ENCODE measurements at regions not wholly inside any gene's neighbourhood (a gene's known extent, or its start where the extent isn't known, plus 50 kb on each side); places are given as distances from the start of the nearest gene placed in this dataset.

DNA sequence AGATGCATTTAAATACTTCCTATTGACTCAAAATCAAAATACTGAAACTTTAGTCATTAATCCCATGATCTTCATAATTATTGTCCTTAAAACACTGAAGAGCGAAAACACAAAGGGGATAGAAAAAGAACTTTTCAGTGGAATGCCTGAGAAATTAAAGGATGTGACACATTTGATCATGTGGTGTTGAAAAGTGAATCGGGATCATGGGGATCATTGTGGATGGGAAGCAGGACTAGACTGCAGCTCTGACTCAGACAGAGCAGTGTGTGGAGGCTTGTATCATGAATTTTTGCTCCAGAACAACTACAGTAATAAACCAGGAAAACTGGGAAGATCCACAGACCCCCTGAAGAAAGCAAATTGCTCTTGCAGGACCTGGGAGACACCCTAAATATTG is 161.1 kb upstream of the CXADR start:
- TF ChIP-seq POLR2A (IDR thresholded peaks at IDR 0.05) (no peak), POLR2AphosphoS5 (IDR thresholded peaks at IDR 0.05) (no peak)
- TF ChIP-seq, protein P1, sequence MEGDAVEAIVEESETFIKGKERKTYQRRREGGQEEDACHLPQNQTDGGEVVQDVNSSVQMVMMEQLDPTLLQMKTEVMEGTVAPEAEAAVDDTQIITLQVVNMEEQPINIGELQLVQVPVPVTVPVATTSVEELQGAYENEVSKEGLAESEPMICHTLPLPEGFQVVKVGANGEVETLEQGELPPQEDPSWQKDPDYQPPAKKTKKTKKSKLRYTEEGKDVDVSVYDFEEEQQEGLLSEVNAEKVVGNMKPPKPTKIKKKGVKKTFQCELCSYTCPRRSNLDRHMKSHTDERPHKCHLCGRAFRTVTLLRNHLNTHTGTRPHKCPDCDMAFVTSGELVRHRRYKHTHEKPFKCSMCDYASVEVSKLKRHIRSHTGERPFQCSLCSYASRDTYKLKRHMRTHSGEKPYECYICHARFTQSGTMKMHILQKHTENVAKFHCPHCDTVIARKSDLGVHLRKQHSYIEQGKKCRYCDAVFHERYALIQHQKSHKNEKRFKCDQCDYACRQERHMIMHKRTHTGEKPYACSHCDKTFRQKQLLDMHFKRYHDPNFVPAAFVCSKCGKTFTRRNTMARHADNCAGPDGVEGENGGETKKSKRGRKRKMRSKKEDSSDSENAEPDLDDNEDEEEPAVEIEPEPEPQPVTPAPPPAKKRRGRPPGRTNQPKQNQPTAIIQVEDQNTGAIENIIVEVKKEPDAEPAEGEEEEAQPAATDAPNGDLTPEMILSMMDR (IDR thresholded peaks at IDR 0.05 in 8 of 11, conservative IDR thresholded peaks at IDR 0.05 in 3 of 11) = no peak

Data from spleen (tissue), 7 donors.